ENCODE measurements at regions not wholly inside any gene's neighbourhood (a gene's known extent, or its start where the extent isn't known, plus 50 kb on each side); places are given as distances from the start of the nearest gene placed in this dataset.

DNA sequence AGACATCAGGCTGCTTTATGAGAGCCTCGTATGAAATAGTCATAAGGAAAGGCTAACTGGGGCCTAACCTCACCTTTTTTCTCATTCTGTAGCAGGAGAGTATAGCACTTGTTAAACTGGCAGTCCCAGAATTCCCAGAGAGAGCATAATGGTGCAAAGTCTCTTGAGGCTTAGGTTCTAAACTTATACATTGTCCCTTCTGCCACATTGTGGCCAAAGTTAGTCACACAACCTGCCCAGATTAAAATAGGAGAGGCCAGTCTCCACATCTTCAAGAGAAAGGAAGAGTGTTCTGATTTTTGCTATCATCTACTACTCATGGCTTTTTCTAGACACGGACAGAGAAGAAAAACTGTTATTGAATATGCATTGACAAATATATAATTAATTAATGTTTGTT is 1588.9 kb upstream of the PCDH7 start:
- DNase-seq (ENCODE audit: extremely low spot score), result no peak
- ChIA-PET POLR2A (no interaction called here), CTCF (no interaction called here)
- TF ChIP-seq FOXM1 (IDR thresholded peaks at IDR 0.05; ENCODE audit: borderline replicate concordance) (no peak), ZNF384 (IDR thresholded peaks at IDR 0.05) (no peak), LEF1 (IDR thresholded peaks at IDR 0.05; ENCODE audit: borderline replicate concordance) (no peak), ELF4 (IDR thresholded peaks at IDR 0.05) (no peak), FOXK2 (IDR thresholded peaks at IDR 0.05) (no peak), ARNT (IDR thresholded peaks at IDR 0.05) (no peak), HDGF (IDR thresholded peaks at IDR 0.05; ENCODE audit: borderline replicate concordance) (no peak), L3MBTL2 (conservative IDR thresholded peaks at IDR 0.05) (no peak), BHLHE40 (IDR thresholded peaks at IDR 0.05; ENCODE audit: borderline replicate concordance) (no peak), SUZ12 (IDR thresholded peaks at IDR 0.05) (no peak), NFRKB (IDR thresholded peaks at IDR 0.05) (no peak)

DNA sequence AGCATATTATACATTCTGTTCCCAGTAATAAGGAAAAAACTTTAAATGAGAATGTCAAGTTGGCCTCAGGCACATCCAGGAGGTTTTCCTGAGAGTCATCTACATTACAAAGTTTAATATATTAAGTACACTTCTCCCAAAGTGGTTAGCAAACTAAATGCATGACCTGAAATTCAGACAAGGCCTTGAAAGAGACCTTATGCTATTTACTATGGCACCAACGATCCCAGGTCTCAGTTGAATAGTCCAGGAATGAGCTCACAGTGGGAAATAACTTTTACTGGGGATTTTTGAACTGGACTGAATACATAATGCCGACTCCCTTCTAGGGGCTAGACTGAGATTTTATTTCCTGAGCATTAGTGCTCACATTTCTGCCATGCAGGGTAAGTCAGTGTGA is 1577.5 kb upstream of the PCDH7 start:
- CTCF ChIA-PET, result no interaction called here
- POLR2A ChIA-PET, result no interaction called here
- TF ChIP-seq FOXK2 (IDR thresholded peaks at IDR 0.05), result no peak
- TF ChIP-seq BHLHE40 (IDR thresholded peaks at IDR 0.05; ENCODE audit: borderline replicate concordance), result no peak
- no peak for TF ChIP-seq ELF4 (IDR thresholded peaks at IDR 0.05)
- no peak for TF ChIP-seq ZNF384 (IDR thresholded peaks at IDR 0.05)
- no peak for TF ChIP-seq LEF1 (IDR thresholded peaks at IDR 0.05; ENCODE audit: borderline replicate concordance)
- TF ChIP-seq, protein P1, sequence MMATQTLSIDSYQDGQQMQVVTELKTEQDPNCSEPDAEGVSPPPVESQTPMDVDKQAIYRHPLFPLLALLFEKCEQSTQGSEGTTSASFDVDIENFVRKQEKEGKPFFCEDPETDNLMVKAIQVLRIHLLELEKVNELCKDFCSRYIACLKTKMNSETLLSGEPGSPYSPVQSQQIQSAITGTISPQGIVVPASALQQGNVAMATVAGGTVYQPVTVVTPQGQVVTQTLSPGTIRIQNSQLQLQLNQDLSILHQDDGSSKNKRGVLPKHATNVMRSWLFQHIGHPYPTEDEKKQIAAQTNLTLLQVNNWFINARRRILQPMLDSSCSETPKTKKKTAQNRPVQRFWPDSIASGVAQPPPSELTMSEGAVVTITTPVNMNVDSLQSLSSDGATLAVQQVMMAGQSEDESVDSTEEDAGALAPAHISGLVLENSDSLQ (IDR thresholded peaks at IDR 0.05), result no peak
- TF ChIP-seq CTBP1 (IDR thresholded peaks at IDR 0.05; ENCODE audit: borderline replicate concordance), result no peak
- no peak for TF ChIP-seq HDGF (IDR thresholded peaks at IDR 0.05; ENCODE audit: borderline replicate concordance)
- TF ChIP-seq FOXM1 (IDR thresholded peaks at IDR 0.05; ENCODE audit: borderline replicate concordance), result no peak
- no peak for TF ChIP-seq FOXA1 (IDR thresholded peaks at IDR 0.05)
- TF ChIP-seq NFRKB (IDR thresholded peaks at IDR 0.05), result no peak
- no peak for TF ChIP-seq SP1 (IDR thresholded peaks at IDR 0.05)
- TF ChIP-seq L3MBTL2 (conservative IDR thresholded peaks at IDR 0.05), result no peak
- DNase-seq (ENCODE audit: extremely low spot score), result no peak

DNA sequence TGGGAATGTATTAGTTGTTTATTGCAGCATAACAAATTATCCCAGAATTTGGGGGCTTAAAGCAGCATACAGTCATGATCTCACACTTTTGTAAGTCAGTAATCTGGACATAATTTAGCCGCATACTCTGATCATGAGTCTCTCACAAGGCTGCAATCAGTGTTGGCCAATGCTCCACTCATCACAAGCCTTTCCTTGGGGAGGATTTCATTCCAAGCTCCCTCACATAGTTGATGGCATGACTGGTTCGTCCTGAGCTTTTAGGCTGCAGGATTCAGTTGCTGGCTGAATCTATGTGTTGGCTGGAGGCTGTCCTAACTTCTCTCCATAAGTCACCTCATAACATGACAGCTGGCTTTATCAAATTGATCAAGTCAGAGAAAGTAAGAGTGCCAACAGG is 1568.6 kb upstream of the PCDH7 start:
- DNase-seq (ENCODE audit: extremely low spot score), result no peak
- POLR2A ChIA-PET, result no interaction called here
- no peak for TF ChIP-seq FOXK2 (IDR thresholded peaks at IDR 0.05)
- no peak for TF ChIP-seq ELF4 (IDR thresholded peaks at IDR 0.05)
- TF ChIP-seq, protein P1 (IDR thresholded peaks at IDR 0.05), result no peak
- no peak for TF ChIP-seq SP1 (IDR thresholded peaks at IDR 0.05)
- TF ChIP-seq CTBP1 (IDR thresholded peaks at IDR 0.05; ENCODE audit: borderline replicate concordance), result no peak
- TF ChIP-seq ARNT (IDR thresholded peaks at IDR 0.05), result no peak
- TF ChIP-seq BHLHE40 (IDR thresholded peaks at IDR 0.05; ENCODE audit: borderline replicate concordance), result no peak
- TF ChIP-seq FOXM1 (IDR thresholded peaks at IDR 0.05; ENCODE audit: borderline replicate concordance), result no peak
- TF ChIP-seq L3MBTL2 (conservative IDR thresholded peaks at IDR 0.05), result no peak
- TF ChIP-seq TARDBP (IDR thresholded peaks at IDR 0.05), result no peak
- no peak for TF ChIP-seq NFRKB (IDR thresholded peaks at IDR 0.05)
- no peak for TF ChIP-seq SUZ12 (IDR thresholded peaks at IDR 0.05)
- no peak for TF ChIP-seq HDGF (IDR thresholded peaks at IDR 0.05; ENCODE audit: borderline replicate concordance)
- TF ChIP-seq LEF1 (IDR thresholded peaks at IDR 0.05; ENCODE audit: borderline replicate concordance), result no peak
- no peak for TF ChIP-seq ZNF384 (IDR thresholded peaks at IDR 0.05)
- no peak for TF ChIP-seq FOXA1 (IDR thresholded peaks at IDR 0.05)
- CTCF ChIA-PET, result no interaction called here

DNA sequence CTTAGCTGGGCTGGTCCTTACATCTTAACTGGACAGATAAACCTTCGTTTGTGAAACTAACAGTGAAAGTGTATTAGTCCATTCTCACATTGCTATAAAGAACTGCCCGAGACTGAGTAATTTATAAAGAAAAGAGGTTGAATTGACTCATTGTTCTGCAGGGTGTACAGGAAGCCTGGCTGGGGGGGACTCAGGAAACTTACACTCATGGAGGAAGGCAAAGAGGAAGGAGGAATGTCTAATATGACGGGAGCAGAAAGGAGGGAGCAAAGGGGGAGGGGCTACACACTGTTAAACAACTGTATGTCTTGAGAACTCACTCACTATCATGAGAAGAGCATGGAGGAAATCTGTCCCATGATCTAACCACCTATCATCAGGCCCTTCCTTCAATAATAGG is 1566.5 kb upstream of the PCDH7 start:
- DNase-seq (ENCODE audit: extremely low spot score), result no peak
- TF ChIP-seq HDGF (IDR thresholded peaks at IDR 0.05; ENCODE audit: borderline replicate concordance), result no peak
- TF ChIP-seq NFRKB (IDR thresholded peaks at IDR 0.05), result no peak
- no peak for TF ChIP-seq CTBP1 (IDR thresholded peaks at IDR 0.05; ENCODE audit: borderline replicate concordance)
- no peak for TF ChIP-seq LEF1 (IDR thresholded peaks at IDR 0.05; ENCODE audit: borderline replicate concordance)
- TF ChIP-seq ARNT (IDR thresholded peaks at IDR 0.05), result no peak
- no peak for TF ChIP-seq SP1 (IDR thresholded peaks at IDR 0.05)
- TF ChIP-seq L3MBTL2 (conservative IDR thresholded peaks at IDR 0.05), result no peak
- no peak for TF ChIP-seq FOXA1 (IDR thresholded peaks at IDR 0.05)
- TF ChIP-seq SUZ12 (IDR thresholded peaks at IDR 0.05), result no peak
- TF ChIP-seq BHLHE40 (IDR thresholded peaks at IDR 0.05; ENCODE audit: borderline replicate concordance), result no peak
- TF ChIP-seq FOXK2 (IDR thresholded peaks at IDR 0.05), result no peak
- TF ChIP-seq TARDBP (IDR thresholded peaks at IDR 0.05), result no peak
- ChIA-PET CTCF (no interaction called here), POLR2A (no interaction called here)

DNA sequence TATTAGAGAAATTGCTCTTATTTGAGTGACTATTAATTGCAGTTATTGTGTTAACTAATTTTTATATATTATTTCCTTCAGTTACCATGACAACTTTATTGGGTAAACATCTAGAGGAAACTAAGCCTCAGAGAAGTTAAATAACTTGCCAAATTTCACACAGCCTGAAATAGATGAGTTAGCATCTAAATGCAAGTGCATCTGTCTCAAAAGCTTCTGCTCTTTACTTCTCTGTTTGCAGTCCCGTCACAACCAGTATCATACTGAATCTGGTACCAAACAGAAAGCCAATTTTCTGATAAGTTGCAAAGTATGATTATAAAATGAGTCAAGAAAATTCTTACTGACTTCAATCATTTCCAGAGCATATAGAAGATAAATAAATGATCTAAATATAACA is 1544.9 kb upstream of the PCDH7 start:
- ChIA-PET CTCF (no interaction called here), POLR2A (no interaction called here)
- DNase-seq (ENCODE audit: extremely low spot score), result no peak
- TF ChIP-seq ARNT (IDR thresholded peaks at IDR 0.05) (no peak), FOXK2 (IDR thresholded peaks at IDR 0.05) (no peak), CTBP1 (IDR thresholded peaks at IDR 0.05; ENCODE audit: borderline replicate concordance) (no peak)

DNA sequence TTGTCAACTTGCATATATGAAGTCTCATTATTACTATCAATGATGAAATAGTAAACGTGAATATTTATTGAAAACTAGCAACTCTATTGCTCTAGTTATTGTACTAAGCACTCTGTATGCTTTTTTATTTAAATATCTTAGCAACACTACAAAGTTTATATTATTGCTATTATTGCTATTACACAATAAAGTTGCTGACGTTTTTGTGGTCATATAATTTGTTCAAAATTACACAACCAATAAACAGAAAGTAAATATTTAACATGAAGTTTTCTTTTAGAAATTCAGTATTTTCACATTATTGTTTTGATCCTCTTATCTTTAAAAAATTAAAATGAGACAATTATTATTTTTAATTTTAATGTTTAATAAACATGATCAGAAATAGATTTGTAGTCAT is 1521.1 kb upstream of the PCDH7 start:
- ChIA-PET CTCF (no interaction called here), POLR2A (no interaction called here)
- no peak for DNase-seq (ENCODE audit: extremely low spot score)
- TF ChIP-seq SUZ12 (IDR thresholded peaks at IDR 0.05) (no peak), ARNT (IDR thresholded peaks at IDR 0.05) (no peak), L3MBTL2 (conservative IDR thresholded peaks at IDR 0.05) (no peak), SP1 (IDR thresholded peaks at IDR 0.05) (no peak), FOXM1 (IDR thresholded peaks at IDR 0.05; ENCODE audit: borderline replicate concordance) (no peak)

DNA sequence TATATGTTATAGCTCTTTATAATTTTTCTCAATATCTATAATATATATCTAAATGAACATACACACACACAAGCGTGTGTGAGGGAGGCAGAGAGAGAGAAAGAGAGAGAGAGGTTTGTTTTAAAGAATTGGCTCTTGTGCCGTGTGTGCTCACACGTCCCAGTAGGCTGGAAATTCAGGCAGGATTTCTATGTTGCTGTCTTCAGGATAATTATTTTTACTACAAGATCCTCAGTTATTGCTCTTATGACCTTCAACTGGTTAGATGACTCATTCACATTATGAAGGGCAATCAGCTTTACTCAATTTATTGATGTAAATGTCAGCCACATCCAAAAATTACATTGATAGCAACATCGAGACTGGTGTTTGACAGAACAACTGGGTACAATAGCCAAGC is 1520.7 kb upstream of the PCDH7 start:
- ChIA-PET CTCF (no interaction called here), POLR2A (no interaction called here)
- no peak for TF ChIP-seq FOXM1 (IDR thresholded peaks at IDR 0.05; ENCODE audit: borderline replicate concordance)
- TF ChIP-seq L3MBTL2 (conservative IDR thresholded peaks at IDR 0.05), result no peak
- no peak for TF ChIP-seq NFRKB (IDR thresholded peaks at IDR 0.05)
- no peak for TF ChIP-seq FOXK2 (IDR thresholded peaks at IDR 0.05)
- TF ChIP-seq LEF1 (IDR thresholded peaks at IDR 0.05; ENCODE audit: borderline replicate concordance), result no peak
- no peak for TF ChIP-seq HDGF (IDR thresholded peaks at IDR 0.05; ENCODE audit: borderline replicate concordance)
- TF ChIP-seq SUZ12 (IDR thresholded peaks at IDR 0.05), result no peak
- TF ChIP-seq SP1 (IDR thresholded peaks at IDR 0.05), result no peak
- TF ChIP-seq, protein P1 (IDR thresholded peaks at IDR 0.05), result no peak
- TF ChIP-seq BHLHE40 (IDR thresholded peaks at IDR 0.05; ENCODE audit: borderline replicate concordance), result no peak
- TF ChIP-seq ZNF384 (IDR thresholded peaks at IDR 0.05), result no peak
- no peak for TF ChIP-seq ELF4 (IDR thresholded peaks at IDR 0.05)
- no peak for TF ChIP-seq FOXA1 (IDR thresholded peaks at IDR 0.05)
- no peak for TF ChIP-seq TARDBP (IDR thresholded peaks at IDR 0.05)
- no peak for TF ChIP-seq ARNT (IDR thresholded peaks at IDR 0.05)
- no peak for TF ChIP-seq CTBP1 (IDR thresholded peaks at IDR 0.05; ENCODE audit: borderline replicate concordance)
- DNase-seq (ENCODE audit: extremely low spot score), result no peak

Data from HEK293T (cell line).